Astrocyte of the cerebellum (primary cell): ENCODE measurements at regions not wholly inside any gene's neighbourhood (a gene's known extent, or its start where the extent isn't known, plus 50 kb on each side); places are given as distances from the start of the nearest gene placed in this dataset.

Experiments
- DNase-seq: peaks from one replicate; pipeline ENCODE4 v3.0.0-alpha.2; 2011; ENCODE audit warnings: low read depth
- H3K4me3 ChIP-seq: 2 replicates; pipeline ENCODE4 v1.5.1; 2011; ENCODE audit warnings: mild to moderate bottlenecking, low read depth, low read length, moderate library complexity
- in situ Hi-C: cut with HindIII; loops from 2 replicates; pipeline ENCODE4 v1.10.0; 2017; ENCODE audit warnings: low sequenced_read_pairs
- TF ChIP-seq, protein P1 (sequence below): IDR thresholded peaks from 2 replicates; pipeline ENCODE4 v1.5.1; 2012; ENCODE audit warnings: low read length, low read depth, moderate library complexity, mild to moderate bottlenecking; ENCODE audit errors: missing control alignments

DNA sequence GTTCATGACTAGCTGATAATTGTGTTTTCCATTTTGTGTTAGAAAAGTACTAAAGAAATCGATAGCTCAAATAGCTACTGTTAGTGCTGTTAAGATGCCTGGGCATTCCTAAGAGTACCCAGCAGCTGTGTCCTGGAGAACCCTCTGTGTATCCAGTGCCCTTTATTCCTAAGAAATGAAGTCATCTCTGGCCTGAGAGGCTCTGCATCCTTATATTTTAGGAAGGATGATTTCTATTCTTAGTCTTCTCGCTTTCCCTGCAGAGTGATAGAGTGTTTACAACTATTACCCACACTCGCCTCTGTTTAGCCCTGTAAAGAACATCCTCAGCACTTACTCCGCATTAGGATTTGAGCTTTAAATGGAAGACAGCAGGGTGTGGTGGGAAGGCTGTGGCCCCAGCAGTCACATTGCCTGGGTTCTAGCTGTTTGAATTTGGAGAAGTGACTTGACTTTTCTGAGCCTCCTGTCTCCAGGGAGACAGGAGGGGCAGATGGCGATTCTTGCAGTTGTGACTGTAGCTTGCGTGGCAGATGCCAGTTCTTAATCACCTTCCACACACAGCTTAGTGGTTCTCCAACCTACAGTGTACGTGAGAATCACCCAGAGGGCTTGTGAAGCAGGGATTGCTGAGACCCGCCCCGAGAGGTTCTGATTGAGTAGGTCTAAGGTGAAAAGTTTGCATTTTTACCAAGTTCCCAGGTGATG is 177.2 kb upstream of the PITX1 start:
- TF ChIP-seq, protein P1, sequence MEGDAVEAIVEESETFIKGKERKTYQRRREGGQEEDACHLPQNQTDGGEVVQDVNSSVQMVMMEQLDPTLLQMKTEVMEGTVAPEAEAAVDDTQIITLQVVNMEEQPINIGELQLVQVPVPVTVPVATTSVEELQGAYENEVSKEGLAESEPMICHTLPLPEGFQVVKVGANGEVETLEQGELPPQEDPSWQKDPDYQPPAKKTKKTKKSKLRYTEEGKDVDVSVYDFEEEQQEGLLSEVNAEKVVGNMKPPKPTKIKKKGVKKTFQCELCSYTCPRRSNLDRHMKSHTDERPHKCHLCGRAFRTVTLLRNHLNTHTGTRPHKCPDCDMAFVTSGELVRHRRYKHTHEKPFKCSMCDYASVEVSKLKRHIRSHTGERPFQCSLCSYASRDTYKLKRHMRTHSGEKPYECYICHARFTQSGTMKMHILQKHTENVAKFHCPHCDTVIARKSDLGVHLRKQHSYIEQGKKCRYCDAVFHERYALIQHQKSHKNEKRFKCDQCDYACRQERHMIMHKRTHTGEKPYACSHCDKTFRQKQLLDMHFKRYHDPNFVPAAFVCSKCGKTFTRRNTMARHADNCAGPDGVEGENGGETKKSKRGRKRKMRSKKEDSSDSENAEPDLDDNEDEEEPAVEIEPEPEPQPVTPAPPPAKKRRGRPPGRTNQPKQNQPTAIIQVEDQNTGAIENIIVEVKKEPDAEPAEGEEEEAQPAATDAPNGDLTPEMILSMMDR: no peak
- no peak for DNase-seq
- H3K4me3 ChIP-seq: no peak overlapping the region
- in situ Hi-C loops: no loop called here

DNA sequence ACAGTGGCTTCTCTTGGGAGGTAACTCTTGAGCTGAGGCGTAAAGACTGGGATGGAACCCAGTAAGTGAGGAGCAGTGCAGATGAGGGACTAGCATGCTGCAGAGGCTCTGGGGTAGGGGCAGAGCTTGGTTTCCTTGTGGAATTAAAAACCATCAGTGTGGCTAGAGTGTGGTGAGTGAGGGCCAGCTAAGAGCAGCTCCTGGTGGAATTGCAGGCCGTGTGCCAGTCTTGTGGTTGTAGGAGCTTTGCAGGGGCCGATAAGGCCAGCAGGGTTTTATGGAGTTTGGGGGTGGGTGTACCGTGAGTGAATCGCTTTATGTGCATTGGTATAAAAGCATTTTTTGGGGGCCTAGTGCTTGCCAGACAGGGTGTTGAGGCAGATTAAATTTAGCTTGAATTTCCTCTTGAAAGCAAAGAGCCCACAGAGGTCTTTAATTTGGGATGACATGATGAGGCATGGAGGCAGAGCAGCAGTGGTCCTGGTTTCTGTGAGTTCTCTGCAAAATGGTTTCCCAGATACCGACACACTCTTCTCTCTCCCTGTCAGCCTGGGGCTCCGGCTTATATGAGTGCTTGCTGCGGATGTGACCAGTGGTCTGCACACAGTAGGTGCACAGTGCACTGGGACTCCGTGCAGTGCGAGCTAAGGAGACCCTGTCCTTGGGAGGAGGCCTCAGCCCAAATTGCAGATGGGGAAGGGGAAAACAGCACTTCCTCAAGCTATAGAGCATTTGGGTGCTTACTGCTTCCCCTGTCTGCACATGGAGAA is 176.4 kb upstream of the PITX1 start:
- TF ChIP-seq, protein P1: no peak
- in situ Hi-C loops: no loop called here
- DNase-seq: peak; percentile 84
- no peak overlapping the region for H3K4me3 ChIP-seq

DNA sequence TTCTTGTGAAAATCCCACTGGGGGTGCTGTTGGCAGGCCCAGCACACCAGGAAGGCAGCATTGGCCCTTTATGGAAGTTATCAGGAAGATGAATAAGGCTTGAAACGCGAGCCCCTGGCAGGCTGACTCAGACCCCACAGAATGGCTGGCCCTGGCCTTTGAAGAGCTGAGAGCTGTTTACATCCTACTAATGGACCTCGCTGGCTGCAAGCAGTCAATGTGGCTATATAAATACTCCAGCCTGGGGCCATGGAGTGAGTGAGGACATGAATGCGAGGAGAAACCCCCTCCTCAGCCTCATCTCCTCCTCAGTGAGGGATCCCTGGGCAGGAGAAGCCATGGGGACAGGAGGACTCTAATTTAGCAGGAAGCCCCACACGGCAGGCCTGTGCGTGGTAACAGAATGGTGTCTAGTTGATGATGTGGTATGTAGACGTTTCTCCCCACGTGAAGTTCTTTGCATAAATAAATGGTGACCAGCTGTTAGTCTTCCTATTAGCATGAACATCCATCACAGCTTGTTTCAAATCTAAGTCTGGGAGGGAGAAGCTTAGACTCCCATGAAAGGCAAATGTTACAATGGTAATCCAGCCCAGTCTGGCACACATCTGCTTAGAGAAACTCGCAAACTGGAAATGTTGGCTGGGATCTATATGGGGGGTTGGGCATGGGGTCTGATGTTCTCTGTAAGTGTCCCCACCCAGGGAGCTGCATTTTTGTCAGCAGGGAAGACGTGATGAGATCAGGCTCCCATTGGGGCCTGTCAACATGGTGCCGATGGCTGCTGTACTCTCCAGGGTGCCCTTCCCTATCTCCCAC is 175.1 kb upstream of the PITX1 start:
- DNase-seq: peak; percentile 90
- TF ChIP-seq, protein P1: no peak
- in situ Hi-C loops: no loop called here
- H3K4me3 ChIP-seq: no peak overlapping the region

DNA sequence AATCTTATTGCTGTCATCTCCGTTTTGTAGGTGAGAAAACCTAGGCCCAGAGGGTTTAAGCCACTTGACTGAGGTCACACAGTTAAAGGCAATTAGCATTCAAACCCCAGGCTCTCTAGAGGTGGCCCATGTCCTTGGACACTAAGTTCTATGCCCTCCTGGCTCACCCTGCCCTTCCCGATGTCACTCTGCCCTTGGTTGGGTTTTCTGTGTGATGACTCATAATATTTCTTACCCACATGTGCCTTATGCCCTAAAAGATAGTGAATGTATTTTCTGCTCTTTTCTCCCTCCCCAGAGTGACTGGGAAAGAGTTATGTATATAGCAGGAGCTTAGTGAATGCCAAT is 174.5 kb upstream of the PITX1 start:
- TF ChIP-seq, protein P1: no peak
- H3K4me3 ChIP-seq: no peak overlapping the region
- in situ Hi-C loops: no loop called here
- DNase-seq: no peak

DNA sequence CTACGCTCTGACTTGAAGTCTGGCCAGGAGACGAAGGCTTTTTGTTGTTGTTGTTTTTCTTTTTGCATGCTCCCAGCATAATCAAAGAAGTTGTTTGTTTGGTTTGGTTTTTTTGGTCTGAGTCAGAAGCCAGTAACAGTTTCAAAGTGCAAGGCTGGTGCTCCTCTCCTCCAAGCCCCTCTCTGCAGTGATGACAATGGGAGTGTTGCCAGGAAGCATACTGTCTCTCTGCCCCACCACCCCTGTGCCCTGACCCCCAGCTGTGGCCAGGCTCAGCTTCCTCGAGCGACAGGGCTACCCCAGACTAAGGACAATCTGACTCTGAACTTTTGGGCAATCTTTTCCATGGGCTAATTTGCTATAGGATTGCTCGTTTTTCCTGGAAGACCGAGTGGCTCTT is 173.8 kb upstream of the PITX1 start:
- TF ChIP-seq, protein P1: no peak
- DNase-seq: no peak
- H3K4me3 ChIP-seq: no peak overlapping the region
- in situ Hi-C loops: no loop called here

DNA sequence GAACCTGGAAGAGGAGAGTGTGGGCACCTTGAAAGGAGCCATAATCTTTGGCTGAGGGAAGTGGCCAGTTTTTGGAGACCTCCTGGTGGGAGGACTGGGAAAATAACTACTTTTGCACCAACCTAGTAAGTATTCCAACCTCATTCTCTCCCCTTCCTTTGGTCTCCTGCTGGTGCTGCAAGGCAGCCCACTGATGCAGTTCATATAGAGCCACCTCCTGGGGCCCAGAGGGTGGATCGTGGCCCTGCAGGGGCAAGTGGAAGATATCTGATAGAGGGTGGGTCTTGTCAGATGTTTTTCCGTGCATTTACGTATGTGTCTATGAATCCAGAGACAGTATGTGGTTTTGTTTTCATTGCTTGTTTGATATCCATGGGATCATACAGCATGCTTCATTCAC is 172.8 kb upstream of the PITX1 start:
- TF ChIP-seq, protein P1: no peak
- no peak for DNase-seq
- H3K4me3 ChIP-seq: no peak overlapping the region
- in situ Hi-C loops: no loop called here
